ENCODE measurements at regions not wholly inside any gene's neighbourhood (a gene's known extent, or its start where the extent isn't known, plus 50 kb on each side); places are given as distances from the start of the nearest gene placed in this dataset.

DNA sequence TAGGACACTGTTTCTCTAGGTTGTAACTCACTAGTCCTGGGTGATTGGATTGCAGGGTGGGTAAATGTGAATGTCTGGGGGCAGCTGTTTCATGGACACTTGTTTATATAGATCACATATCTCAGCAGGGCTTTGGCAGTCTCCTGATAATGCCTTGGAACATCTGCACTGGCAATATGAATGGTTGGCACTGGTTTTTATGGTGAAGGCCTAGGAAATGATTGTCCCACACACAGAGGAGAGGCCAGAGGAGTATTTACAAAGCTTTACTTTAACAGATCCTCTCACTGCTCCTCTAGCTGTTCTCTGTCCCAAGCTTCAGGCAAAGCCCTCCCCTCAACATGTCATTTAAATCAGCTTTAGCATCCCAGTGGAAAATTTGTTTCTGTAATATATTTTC, 171.3 kb upstream of the STEAP4 start:
- Histone ChIP-seq H3K4me1 (ENCODE audit: control insufficient read depth, insufficient read depth, low read length) (no peaks in the 10 kb centered on the region), H3K27me3 (ENCODE audit: control insufficient read depth, insufficient read depth, low read length) (no peaks in the 10 kb centered on the region), H3K9ac (ENCODE audit: low read length) (no peak overlapping the region), H3K27ac (ENCODE audit: low read depth, low read length) (no peak overlapping the region), H3K36me3 (ENCODE audit: control insufficient read depth, insufficient read depth, low read length) (no peaks in the 10 kb centered on the region), H3K9me3 (ENCODE audit: control insufficient read depth, insufficient read depth, low read depth, low read length) (no peaks in the 10 kb centered on the region), H3K4me3 (ENCODE audit: low read depth, low read length) (no peak overlapping the region)

- Histone ChIP-seq H3K4me3 (ENCODE audit: low read depth, low read length) (no peak overlapping the region), H3K4me1 (ENCODE audit: control insufficient read depth, insufficient read depth, low read length) (no peaks in the 10 kb centered on the region), H3K27ac (ENCODE audit: low read depth, low read length) (no peak overlapping the region), H3K36me3 (ENCODE audit: control insufficient read depth, insufficient read depth, low read length) (no peaks in the 10 kb centered on the region), H3K9ac (ENCODE audit: low read length) (no peak overlapping the region), H3K27me3 (ENCODE audit: control insufficient read depth, insufficient read depth, low read length) (no peaks in the 10 kb centered on the region), H3K9me3 (ENCODE audit: control insufficient read depth, insufficient read depth, low read depth, low read length) (no peaks in the 10 kb centered on the region)
Observed at GRCh38 chr7:88465600-88465999, 158.9 kb upstream of the STEAP4 start.

GRCh38 chr7:88462799-88463198, 156.1 kb upstream of the STEAP4 start:
- Histone ChIP-seq H3K4me3 (ENCODE audit: low read depth, low read length) (no peak overlapping the region), H3K27me3 (ENCODE audit: control insufficient read depth, insufficient read depth, low read length) (no peaks in the 10 kb centered on the region), H3K36me3 (ENCODE audit: control insufficient read depth, insufficient read depth, low read length) (no peaks in the 10 kb centered on the region), H3K9ac (ENCODE audit: low read length) (no peak overlapping the region), H3K9me3 (ENCODE audit: control insufficient read depth, insufficient read depth, low read depth, low read length) (no peaks in the 10 kb centered on the region), H3K4me1 (ENCODE audit: control insufficient read depth, insufficient read depth, low read length) (no peaks in the 10 kb centered on the region), H3K27ac (ENCODE audit: low read depth, low read length) (no peak overlapping the region)

GRCh38 chr7:88460650-88461049, 154.0 kb upstream of the STEAP4 start:
- no peak overlapping the region for H3K4me3 ChIP-seq (ENCODE audit: low read depth, low read length)
- no peaks in the 10 kb centered on the region for H3K36me3 ChIP-seq (ENCODE audit: control insufficient read depth, insufficient read depth, low read length)
- H3K9me3 ChIP-seq (ENCODE audit: control insufficient read depth, insufficient read depth, low read depth, low read length): no peaks in the 10 kb centered on the region
- no peaks in the 10 kb centered on the region for H3K27me3 ChIP-seq (ENCODE audit: control insufficient read depth, insufficient read depth, low read length)
- no peak overlapping the region for H3K9ac ChIP-seq (ENCODE audit: low read length)
- no peaks in the 10 kb centered on the region for H3K4me1 ChIP-seq (ENCODE audit: control insufficient read depth, insufficient read depth, low read length)
- H3K27ac ChIP-seq (ENCODE audit: low read depth, low read length): no peak overlapping the region

- H3K36me3 ChIP-seq (ENCODE audit: control insufficient read depth, insufficient read depth, low read length): no peaks in the 10 kb centered on the region
- no peak overlapping the region for H3K27ac ChIP-seq (ENCODE audit: low read depth, low read length)
- no peaks in the 10 kb centered on the region for H3K4me1 ChIP-seq (ENCODE audit: control insufficient read depth, insufficient read depth, low read length)
- H3K9ac ChIP-seq (ENCODE audit: low read length): no peak overlapping the region
- H3K9me3 ChIP-seq (ENCODE audit: control insufficient read depth, insufficient read depth, low read depth, low read length): no peaks in the 10 kb centered on the region
- H3K27me3 ChIP-seq (ENCODE audit: control insufficient read depth, insufficient read depth, low read length): no peaks in the 10 kb centered on the region
- no peak overlapping the region for H3K4me3 ChIP-seq (ENCODE audit: low read depth, low read length)
Observed at GRCh38 chr7:88458946-88459345, 152.3 kb upstream of the STEAP4 start.

DNA sequence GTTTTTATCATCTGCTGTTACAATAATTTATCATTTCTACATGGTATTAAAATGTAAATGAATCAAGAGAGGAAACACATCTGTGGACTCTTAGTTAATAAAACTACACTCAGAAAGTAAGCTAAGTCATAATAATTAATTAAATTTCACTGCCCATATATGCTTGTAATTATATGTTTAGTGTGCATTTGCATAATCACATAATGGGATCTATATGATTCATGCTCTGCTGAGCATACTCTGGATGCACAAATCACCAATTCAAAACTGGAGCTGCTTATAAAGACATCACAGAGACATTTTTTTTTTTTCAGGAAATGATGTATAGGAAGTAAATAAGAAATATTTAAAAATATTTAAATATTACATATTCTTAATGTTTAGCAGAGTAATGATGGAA, 151.6 kb upstream of the STEAP4 start:
- no peaks in the 10 kb centered on the region for H3K36me3 ChIP-seq (ENCODE audit: control insufficient read depth, insufficient read depth, low read length)
- no peak overlapping the region for H3K9ac ChIP-seq (ENCODE audit: low read length)
- no peak overlapping the region for H3K4me3 ChIP-seq (ENCODE audit: low read depth, low read length)
- no peaks in the 10 kb centered on the region for H3K9me3 ChIP-seq (ENCODE audit: control insufficient read depth, insufficient read depth, low read depth, low read length)
- no peaks in the 10 kb centered on the region for H3K27me3 ChIP-seq (ENCODE audit: control insufficient read depth, insufficient read depth, low read length)
- no peaks in the 10 kb centered on the region for H3K4me1 ChIP-seq (ENCODE audit: control insufficient read depth, insufficient read depth, low read length)
- no peak overlapping the region for H3K27ac ChIP-seq (ENCODE audit: low read depth, low read length)

- Histone ChIP-seq H3K9ac (ENCODE audit: low read length) (no peak overlapping the region), H3K36me3 (ENCODE audit: control insufficient read depth, insufficient read depth, low read length) (no peaks in the 10 kb centered on the region), H3K27ac (ENCODE audit: low read depth, low read length) (no peak overlapping the region), H3K4me3 (ENCODE audit: low read depth, low read length) (no peak overlapping the region), H3K27me3 (ENCODE audit: control insufficient read depth, insufficient read depth, low read length) (no peaks in the 10 kb centered on the region), H3K4me1 (ENCODE audit: control insufficient read depth, insufficient read depth, low read length) (no peaks in the 10 kb centered on the region), H3K9me3 (ENCODE audit: control insufficient read depth, insufficient read depth, low read depth, low read length) (no peaks in the 10 kb centered on the region)
Observed at GRCh38 chr7:88457320-88457719, 150.6 kb upstream of the STEAP4 start.

DNA sequence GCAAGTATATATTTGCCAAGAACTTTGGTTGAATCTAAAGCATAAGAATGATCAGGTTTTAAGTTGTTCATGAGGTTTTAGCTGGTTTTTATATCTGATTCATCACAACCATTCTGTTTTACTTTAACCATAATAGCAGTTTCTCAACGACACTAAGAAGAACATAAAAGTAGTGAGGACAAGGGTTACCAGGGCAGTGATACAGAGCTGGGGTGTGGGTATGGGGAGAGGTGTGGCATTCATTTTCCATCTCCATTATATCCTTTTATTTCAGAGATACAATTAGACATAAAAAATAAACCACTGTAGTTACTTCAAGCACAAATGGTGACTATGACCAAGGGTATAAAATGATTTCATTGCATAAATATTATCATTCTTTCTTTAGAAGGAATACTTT, 149.8 kb upstream of the STEAP4 start:
- Histone ChIP-seq H3K4me1 (ENCODE audit: control insufficient read depth, insufficient read depth, low read length) (no peaks in the 10 kb centered on the region; the same call in 1 of the 2 replicates), H3K9me3 (ENCODE audit: control insufficient read depth, insufficient read depth, low read depth, low read length) (no peaks in the 10 kb centered on the region), H3K4me3 (ENCODE audit: low read depth, low read length) (no peak overlapping the region), H3K27ac (ENCODE audit: low read depth, low read length) (no peak overlapping the region), H3K36me3 (ENCODE audit: control insufficient read depth, insufficient read depth, low read length) (no peaks in the 10 kb centered on the region), H3K9ac (ENCODE audit: low read length) (no peak overlapping the region), H3K27me3 (ENCODE audit: control insufficient read depth, insufficient read depth, low read length) (no peaks in the 10 kb centered on the region)

GRCh38 chr7:88455696-88456095, 149.0 kb upstream of the STEAP4 start:
- H3K9me3 ChIP-seq (ENCODE audit: control insufficient read depth, insufficient read depth, low read depth, low read length): no peaks in the 10 kb centered on the region
- H3K4me1 ChIP-seq (ENCODE audit: control insufficient read depth, insufficient read depth, low read length): no peaks in the 10 kb centered on the region; the same call in 1 of the 2 replicates
- no peak overlapping the region for H3K9ac ChIP-seq (ENCODE audit: low read length)
- H3K27me3 ChIP-seq (ENCODE audit: control insufficient read depth, insufficient read depth, low read length): no peaks in the 10 kb centered on the region
- no peaks in the 10 kb centered on the region for H3K36me3 ChIP-seq (ENCODE audit: control insufficient read depth, insufficient read depth, low read length)
- H3K27ac ChIP-seq (ENCODE audit: low read depth, low read length): no peak overlapping the region
- H3K4me3 ChIP-seq (ENCODE audit: low read depth, low read length): no peak overlapping the region

DNA sequence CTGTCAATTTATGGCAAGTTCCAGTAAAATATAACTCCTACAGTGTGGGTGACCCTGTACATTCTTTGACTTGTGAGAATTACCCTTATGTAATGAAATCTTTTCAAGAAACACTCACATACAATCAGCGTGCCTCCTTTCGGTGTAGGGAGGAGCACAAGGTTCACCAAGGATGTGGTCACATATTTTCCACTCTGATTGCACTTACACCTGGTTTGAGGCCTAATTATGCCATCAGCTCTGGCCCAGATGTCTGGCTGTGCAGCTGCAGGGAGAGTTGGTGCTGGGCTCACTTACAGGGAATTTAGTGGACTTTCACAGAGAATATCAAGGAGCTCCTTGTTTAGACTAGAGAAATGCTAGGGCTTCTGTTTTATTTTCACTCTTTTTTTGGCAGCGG, 146.0 kb upstream of the STEAP4 start:
- no peaks in the 10 kb centered on the region; the same call in none of the 2 replicates for H3K4me1 ChIP-seq (ENCODE audit: control insufficient read depth, insufficient read depth, low read length)
- no peaks in the 10 kb centered on the region for H3K36me3 ChIP-seq (ENCODE audit: control insufficient read depth, insufficient read depth, low read length)
- no peaks in the 10 kb centered on the region for H3K27me3 ChIP-seq (ENCODE audit: control insufficient read depth, insufficient read depth, low read length)
- no peak overlapping the region for H3K9ac ChIP-seq (ENCODE audit: low read length)
- no peaks in the 10 kb centered on the region for H3K9me3 ChIP-seq (ENCODE audit: control insufficient read depth, insufficient read depth, low read depth, low read length)
- H3K27ac ChIP-seq (ENCODE audit: low read depth, low read length): no peak overlapping the region
- no peak overlapping the region for H3K4me3 ChIP-seq (ENCODE audit: low read depth, low read length)

DNA sequence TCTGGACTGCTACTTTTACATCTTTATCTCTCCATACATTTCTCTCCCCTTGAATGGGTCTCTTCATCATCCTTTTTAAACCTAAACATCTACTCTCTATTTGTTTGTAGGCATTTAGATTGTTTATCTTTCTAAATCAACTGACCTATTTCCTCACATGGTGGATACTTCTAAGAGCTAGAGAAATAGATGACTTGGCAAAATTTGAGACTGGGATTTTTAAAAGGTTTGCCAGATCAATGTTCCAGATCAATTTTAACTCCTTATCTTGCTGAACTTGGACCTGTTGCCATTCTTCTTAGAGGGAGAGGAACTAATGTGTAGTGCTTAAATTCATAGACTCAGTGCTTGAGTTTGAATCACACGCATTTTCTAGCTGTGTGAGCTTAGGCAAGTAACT, 144.2 kb upstream of the STEAP4 start:
- H3K27ac ChIP-seq (ENCODE audit: low read depth, low read length): no peak overlapping the region
- H3K4me1 ChIP-seq (ENCODE audit: control insufficient read depth, insufficient read depth, low read length): no peaks in the 10 kb centered on the region; the same call in none of the 2 replicates
- H3K9ac ChIP-seq (ENCODE audit: low read length): no peak overlapping the region
- H3K36me3 ChIP-seq (ENCODE audit: control insufficient read depth, insufficient read depth, low read length): no peaks in the 10 kb centered on the region
- no peaks in the 10 kb centered on the region for H3K9me3 ChIP-seq (ENCODE audit: control insufficient read depth, insufficient read depth, low read depth, low read length)
- no peaks in the 10 kb centered on the region for H3K27me3 ChIP-seq (ENCODE audit: control insufficient read depth, insufficient read depth, low read length)
- H3K4me3 ChIP-seq (ENCODE audit: low read depth, low read length): no peak overlapping the region

DNA sequence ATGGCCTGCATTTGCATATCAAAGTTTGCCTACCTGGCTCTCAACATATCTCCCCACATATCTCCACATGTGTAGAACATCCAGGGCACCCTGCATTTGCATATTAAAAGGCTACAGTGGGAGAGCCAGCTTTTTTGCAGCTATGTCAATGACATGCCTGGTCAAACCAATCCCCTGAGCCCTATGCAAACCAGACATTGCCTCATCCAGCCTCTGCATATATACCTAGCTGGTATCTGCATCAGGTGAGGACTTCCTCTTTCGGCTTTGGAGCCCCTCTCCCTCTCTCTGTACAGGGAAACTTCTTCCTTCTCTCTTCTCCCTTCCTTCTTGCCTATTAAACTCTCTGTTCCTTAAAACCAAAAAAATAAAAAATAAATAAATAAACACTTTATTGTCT, 142.7 kb upstream of the STEAP4 start:
- Histone ChIP-seq H3K9me3 (ENCODE audit: control insufficient read depth, insufficient read depth, low read depth, low read length) (no peaks in the 10 kb centered on the region), H3K4me3 (ENCODE audit: low read depth, low read length) (no peak overlapping the region), H3K27me3 (ENCODE audit: control insufficient read depth, insufficient read depth, low read length) (no peaks in the 10 kb centered on the region), H3K9ac (ENCODE audit: low read length) (no peak overlapping the region), H3K36me3 (ENCODE audit: control insufficient read depth, insufficient read depth, low read length) (no peaks in the 10 kb centered on the region), H3K27ac (ENCODE audit: low read depth, low read length) (no peak overlapping the region), H3K4me1 (ENCODE audit: control insufficient read depth, insufficient read depth, low read length) (peaks cover 3% of the 10 kb centered on the region)
